Heart left ventricle (tissue), 16 donors: ENCODE measurements at regions not wholly inside any gene's neighbourhood (a gene's known extent, or its start where the extent isn't known, plus 50 kb on each side); places are given as distances from the start of the nearest gene placed in this dataset.

Source experiments
- ATAC-seq, 4 donors: fragments of 200-7000 bp; cut with Tn5 transposase; one replicate each; pipeline ENCODE4 v1.9.1; 2020 to 2022; ENCODE audit warnings: moderate library complexity in 4 of 4, mild to moderate bottlenecking in 3 of 4, moderate number of reproducible peaks in 1 of 4
- DNase-seq, 5 donors: peaks; one replicate each; pipeline ENCODE4 v3.0.0-alpha.2; 2020
- H3K27ac ChIP-seq, 12 donors: fragments of 200-600 bp; sonication (generic) in 4 of 12; one replicate each; pipeline versions ENCODE4 v1.5.0 to v1.8.0; 2016 to 2022; ENCODE audit warnings: mild to moderate bottlenecking in 2 of 12
- H3K27me3 ChIP-seq, 9 donors: fragments of 200-600 bp; sonication (generic) in 2 of 9; one replicate each; pipeline versions ENCODE4 v1.5.1 to v1.8.0; 2016 to 2022; ENCODE audit warnings: mild to moderate bottlenecking in 3 of 9
- H3K36me3 ChIP-seq, 9 donors: fragments of 200-600 bp; sonication (generic) in 2 of 9; one replicate each; pipeline versions ENCODE4 v1.5.0 to v1.8.0; 2018 to 2022; ENCODE audit warnings: mild to moderate bottlenecking in 2 of 9
- H3K4me1 ChIP-seq, 12 donors: fragments of 200-600 bp; sonication (generic) in 4 of 12; one replicate each; pipeline versions ENCODE4 v1.5.0 to v1.8.0; 2016 to 2022; ENCODE audit warnings: mild to moderate bottlenecking in 3 of 12
- H3K4me3 ChIP-seq, 12 donors: fragments of 200-600 bp; sonication (generic) in 4 of 12; one replicate each; pipeline versions ENCODE4 v1.5.0 to v1.8.0; 2017 to 2022; ENCODE audit warnings: mild to moderate bottlenecking in 9 of 12, moderate library complexity in 4 of 12
- H3K9me3 ChIP-seq, 12 donors: fragments of 200-600 bp; sonication (generic) in 4 of 12; one replicate each; pipeline versions ENCODE4 v1.5.0 to v1.8.0; 2016 to 2022; ENCODE audit warnings: mild to moderate bottlenecking in 1 of 12
- CTCF ChIP-seq, 12 donors: fragments of 200-600 bp; sonication (generic) in 4 of 12; IDR thresholded peaks; one replicate each; pipeline versions ENCODE4 v1.5.0 to v1.8.0; 2018 to 2022; ENCODE audit warnings: antibody characterized with exemption in 12 of 12, mild to moderate bottlenecking in 5 of 12
- POLR2A ChIP-seq, 2 donors: fragments of 450-650 bp; IDR thresholded peaks; one replicate each; pipeline ENCODE4 v1.6.1; 2017; ENCODE audit warnings: antibody characterized with exemption in 2 of 2, mild to moderate bottlenecking in 2 of 2, moderate library complexity in 2 of 2
- WGBS, 4 donors: extraction: QIAGEN DNeasy Blood & Tissue Kit in 2 of 4; methylation state at CpG; one replicate each; pipeline versions ENCODE4 v1.1.5 to v1.1.7; 2013 to 2018; 5-methylcytosine and 5-hydroxymethylcytosine counted together
- intact Hi-C, 10 donors: fragments of 100-400 bp; cut with DNase I; formaldehyde crosslinking; loops; one replicate each; pipeline versions ENCODE4 v1.11.1 to v1.14.2; 2022
- donor health status: ischemic (EF 13 %, LVEDD 7.1; RV severe dilation, severe dysfunction).
- donor health status: healthy with polysubstance abuse.
- donor health status: DM: no; HTN: yes; CAD: no.
- donor health status: DM: no; HTN: no; CAD: no.
- donor health status: ischemic (EF 25% LVEDD 6.9; RV normal size, moderate dysfunction).
- donor health status: ischemic (EF 25% LVEDD 5.7; RV mildly dilated, moderate dysfunction).
- donor health status: healthy.
- donor health status: DM: yes; HTN: yes; CAD: no.
- donor health status: ischemic (EF 35%, LVEDD 5.7; RV mildly dilated, moderate dysfunction).
- donor health status: nonischemic (EF 11% LVEDD 7.7; RV severe dilation, severe dysfunction).
- donor health status: DM: yes; HTN: yes; CAD: no.
- donor health status: PGD.
- donor health status: ischemic (EF 29% LVEDD 5.4; RV normal size, mild dysfunction).
- donor health status: nonischemic (EF 23%, LVEDD 6.1; RV moderate dilation, normal function).

DNA sequence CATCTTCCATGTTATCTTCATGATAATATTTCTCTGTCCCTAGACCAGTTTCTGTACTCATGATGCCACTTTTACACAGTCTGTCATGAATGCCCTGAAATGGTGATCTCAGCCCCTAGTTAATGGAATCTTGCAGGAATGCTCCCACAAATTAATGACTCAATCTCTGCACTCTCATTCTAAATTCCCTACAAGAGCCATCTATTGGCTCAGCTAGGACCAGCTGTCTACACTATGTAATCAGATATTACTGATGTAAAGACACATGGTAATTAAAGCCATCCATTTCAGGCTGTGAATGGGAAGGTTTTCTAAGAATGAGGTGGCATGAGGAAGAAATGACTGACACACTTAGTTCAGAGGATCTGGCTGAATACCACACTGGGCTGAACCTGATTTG is 199.1 kb upstream of the KCND3 start:
- ATAC-seq (no peak), DNase-seq (no peak)
- TF ChIP-seq CTCF (IDR thresholded peaks at IDR 0.05): no peak
- H3K36me3 ChIP-seq: no peaks in the 10 kb centered on the region
- no peak overlapping the region for H3K27ac ChIP-seq
- intact Hi-C loops: loop anchor here in 2 of 10 donors (10.0 kb wide), 2 partner anchors 64 to 174 kb away; no protein-coding TSS in a partner anchor
- H3K4me1 ChIP-seq: no peaks in the 10 kb centered on the region
- H3K4me3 ChIP-seq: no peak overlapping the region
- H3K9me3 ChIP-seq: peaks cover 0 to 7% (median 0%) of the 10 kb centered on the region in 12 donors
- H3K27me3 ChIP-seq: no peaks in the 10 kb centered on the region

GRCh38 chr1:112196008-112196588 is 199.9 kb upstream of the CTTNBP2NL start:
- peak in 2 of 5 donors; percentile 25 to 28 for DNase-seq
- no peak for TF ChIP-seq CTCF (IDR thresholded peaks at IDR 0.05)
- TF ChIP-seq POLR2A (IDR thresholded peaks at IDR 0.05): no peak
- WGBS, 4 donors: 26 to 37% (median 31%) methylated on average over 4 of the region's 4 CpGs
- Histone ChIP-seq H3K36me3 (no peaks in the 10 kb centered on the region), H3K27me3 (no peaks in the 10 kb centered on the region), H3K27ac (no peak overlapping the region), H3K4me3 (no peak overlapping the region), H3K4me1 (no peaks in the 10 kb centered on the region), H3K9me3 (peaks cover 0 to 25% (median 0%) of the 10 kb centered on the region in 12 donors)
- peak in 3 of 4 donors; percentile 47 to 90 (median 78) for ATAC-seq
- intact Hi-C loops: no loop called here

GRCh38 chr1:112196731-112197130 is 199.3 kb upstream of the CTTNBP2NL start:
- Histone ChIP-seq H3K4me3 (no peak overlapping the region), H3K4me1 (no peaks in the 10 kb centered on the region), H3K36me3 (no peaks in the 10 kb centered on the region), H3K9me3 (peaks cover 0 to 25% (median 0%) of the 10 kb centered on the region in 12 donors), H3K27ac (no peak overlapping the region), H3K27me3 (no peaks in the 10 kb centered on the region)
- ATAC-seq (peak in 1 of 4 donors; percentile 18), DNase-seq (no peak)
- intact Hi-C loops: no loop called here
- WGBS, 4 donors: 85 to 90% (median 87%) methylated on average over 4 of the region's 4 CpGs
- no peak for TF ChIP-seq POLR2A (IDR thresholded peaks at IDR 0.05)
- TF ChIP-seq CTCF (IDR thresholded peaks at IDR 0.05): no peak

DNA sequence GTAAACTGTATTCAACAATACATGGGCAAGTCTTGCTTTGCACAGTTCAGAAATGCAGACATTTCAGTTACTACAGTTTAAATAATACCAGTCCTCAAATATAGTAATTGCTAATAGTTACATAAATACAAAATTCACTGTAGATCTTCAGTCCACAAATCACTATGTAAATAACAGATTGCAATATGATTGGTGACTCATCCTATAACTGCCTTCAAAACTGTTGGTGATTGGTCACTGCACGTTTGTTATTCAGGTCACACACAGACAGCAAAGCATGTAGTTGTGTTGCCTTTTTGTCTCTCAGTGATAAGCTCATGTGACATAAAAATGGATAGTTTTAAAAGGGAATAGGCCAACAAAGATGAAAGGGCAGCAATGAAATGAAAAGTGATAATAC is 186.5 kb upstream of the CTTNBP2NL start:
- WGBS, 4 donors: 42 to 47% (median 45%) methylated on average over 1 of the region's 1 CpG

More for the DNA sequence above, 186.5 kb upstream of the CTTNBP2NL start:
- TF ChIP-seq CTCF (IDR thresholded peaks at IDR 0.05) (no peak), POLR2A (IDR thresholded peaks at IDR 0.05) (no peak)
- no peaks in the 10 kb centered on the region for H3K27me3 ChIP-seq
- no peak overlapping the region for H3K4me3 ChIP-seq
- peaks cover 0 to 29% (median 0%) of the 10 kb centered on the region in 12 donors for H3K9me3 ChIP-seq
- ATAC-seq: no peak
- no peak for DNase-seq
- no peak overlapping the region for H3K27ac ChIP-seq
- no peaks in the 10 kb centered on the region for H3K36me3 ChIP-seq
- no peaks in the 10 kb centered on the region for H3K4me1 ChIP-seq
- intact Hi-C loops: no loop called here
